ENCODE measurements at regions not wholly inside any gene's neighbourhood (a gene's known extent, or its start where the extent isn't known, plus 50 kb on each side); places are given as distances from the start of the nearest gene placed in this dataset.

- no peak for DNase-seq (ENCODE audit: low spot score)
Observed at GRCh38 chr14:36028665-36029064, 147.9 kb downstream of the PTCSC3 start.

GRCh38 chr14:36028218-36028617 lies 148.3 kb downstream of the PTCSC3 start:
- DNase-seq (ENCODE audit: low spot score) = no peak

DNA sequence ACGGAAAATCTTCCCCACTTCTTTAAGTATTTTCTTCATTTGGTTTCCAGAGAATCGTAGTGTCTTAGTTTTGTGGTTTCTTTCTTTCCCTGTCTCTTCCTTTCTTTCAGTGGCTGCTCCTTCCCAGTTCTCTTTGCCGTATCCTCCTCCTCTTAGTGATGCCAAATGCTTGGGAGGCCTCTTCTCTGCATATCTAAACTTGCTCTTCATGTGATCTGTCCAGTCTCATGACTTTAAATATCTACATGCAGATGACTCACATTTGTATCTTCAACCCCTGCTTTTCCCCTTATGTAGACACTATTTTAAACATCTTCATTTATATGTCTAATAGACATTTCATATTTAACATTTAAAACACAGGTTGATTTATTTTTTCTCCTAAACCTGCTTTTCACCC lies 149.2 kb downstream of the PTCSC3 start:
- no peak for DNase-seq (ENCODE audit: low spot score)

GRCh38 chr14:36022765-36023410 lies 153.6 kb downstream of the PTCSC3 start:
- DNase-seq (ENCODE audit: low spot score) = no peak

- DNase-seq (ENCODE audit: low spot score) = no peak
Observed at GRCh38 chr14:36021591-36022320, 154.8 kb downstream of the PTCSC3 start.

GRCh38 chr14:36021030-36021422 lies 155.5 kb downstream of the PTCSC3 start:
- no peak for DNase-seq (ENCODE audit: low spot score)

- no peak for DNase-seq (ENCODE audit: low spot score)
Observed at GRCh38 chr14:36020120-36021029, 156.1 kb downstream of the PTCSC3 start.

DNA sequence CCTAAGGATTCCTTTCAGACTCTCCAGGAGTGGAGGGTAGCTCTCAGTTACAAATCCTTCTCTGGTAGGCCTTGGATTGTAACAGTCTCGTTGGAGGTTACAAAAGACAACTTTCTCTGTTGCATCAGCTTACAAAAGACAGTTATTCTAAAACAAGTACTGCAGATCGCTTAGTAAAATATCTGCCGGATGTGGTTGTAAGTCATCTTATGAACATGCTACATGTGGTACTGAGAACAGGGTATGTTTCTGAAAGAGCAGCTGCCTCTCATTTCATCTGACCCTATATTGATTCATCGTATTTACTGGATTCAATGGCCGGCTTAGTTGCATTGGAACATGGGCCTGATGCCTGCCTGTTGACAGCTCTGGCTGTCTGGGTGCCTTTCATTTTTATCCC lies 157.4 kb downstream of the PTCSC3 start:
- no peak for DNase-seq (ENCODE audit: low spot score)

DNA sequence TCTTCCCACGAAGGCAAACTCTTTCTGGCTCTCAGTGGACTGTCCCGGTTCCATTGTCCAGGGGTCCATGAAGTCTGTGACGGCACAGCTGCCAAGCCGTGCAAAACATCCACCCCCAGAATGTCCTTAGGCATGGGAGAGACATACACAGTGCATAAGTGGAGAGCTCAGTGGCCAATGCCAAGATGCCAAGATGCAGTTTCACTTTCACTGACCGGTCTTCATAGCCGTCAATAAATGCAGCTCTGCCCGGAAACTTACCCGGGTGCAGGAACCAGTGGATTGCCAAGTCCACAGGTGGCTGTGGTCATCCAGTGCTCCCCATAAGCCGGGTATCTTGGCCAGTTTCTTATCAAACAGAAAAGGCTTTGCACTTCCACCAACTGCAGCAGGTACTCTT lies 162.3 kb downstream of the PTCSC3 start:
- no peak for DNase-seq (ENCODE audit: low spot score)

- DNase-seq (ENCODE audit: low spot score) = no peak
Observed at GRCh38 chr14:36013483-36013882, 163.0 kb downstream of the PTCSC3 start.

- no peak for DNase-seq (ENCODE audit: low spot score)
Observed at GRCh38 chr14:36012621-36013020, 163.9 kb downstream of the PTCSC3 start.

- no peak for DNase-seq (ENCODE audit: low spot score)
Observed at GRCh38 chr14:36009643-36010042, 166.9 kb downstream of the PTCSC3 start.

DNA sequence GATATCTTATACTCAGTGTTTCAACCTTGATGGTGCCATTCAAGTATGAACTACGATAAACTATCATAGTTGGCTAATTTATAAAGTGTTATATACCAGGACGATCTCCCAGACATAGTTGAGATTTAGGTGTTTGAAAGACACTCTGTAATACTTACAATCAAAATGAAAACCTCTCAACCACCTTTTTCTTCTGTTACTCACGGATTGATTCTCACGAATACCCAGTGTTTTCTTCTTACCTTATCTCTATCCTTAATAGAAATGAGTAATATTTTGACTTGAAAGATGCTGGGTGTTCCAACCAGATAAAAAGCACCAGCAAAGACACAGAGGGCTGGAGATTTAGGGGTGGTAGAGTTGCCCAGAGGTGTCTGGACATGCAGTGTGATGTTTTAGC lies 169.9 kb downstream of the PTCSC3 start:
- DNase-seq (ENCODE audit: low spot score) = no peak

DNA sequence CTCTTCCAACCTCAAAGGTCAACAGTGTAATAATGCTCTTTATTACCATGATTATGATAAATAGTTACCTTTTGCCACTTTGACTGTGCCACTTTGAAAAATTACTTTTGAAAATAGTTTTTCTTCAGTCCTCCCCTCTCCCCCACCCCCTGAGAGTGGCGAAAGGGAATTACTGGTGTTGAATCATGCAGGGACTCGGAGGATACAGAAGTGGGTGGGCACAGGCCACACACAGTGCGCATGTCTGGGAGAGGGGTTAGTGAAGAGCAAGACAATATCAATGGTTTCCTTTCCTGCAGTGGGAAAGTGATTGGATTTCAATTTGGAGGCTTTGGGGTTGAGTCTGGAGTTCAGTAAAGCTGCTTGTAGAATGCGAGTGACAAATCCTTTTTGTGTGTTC lies 170.9 kb downstream of the PTCSC3 start:
- DNase-seq (ENCODE audit: low spot score) = no peak

GRCh38 chr14:36001936-36002335 lies 174.6 kb downstream of the PTCSC3 start:
- no peak for DNase-seq (ENCODE audit: low spot score)

DNA sequence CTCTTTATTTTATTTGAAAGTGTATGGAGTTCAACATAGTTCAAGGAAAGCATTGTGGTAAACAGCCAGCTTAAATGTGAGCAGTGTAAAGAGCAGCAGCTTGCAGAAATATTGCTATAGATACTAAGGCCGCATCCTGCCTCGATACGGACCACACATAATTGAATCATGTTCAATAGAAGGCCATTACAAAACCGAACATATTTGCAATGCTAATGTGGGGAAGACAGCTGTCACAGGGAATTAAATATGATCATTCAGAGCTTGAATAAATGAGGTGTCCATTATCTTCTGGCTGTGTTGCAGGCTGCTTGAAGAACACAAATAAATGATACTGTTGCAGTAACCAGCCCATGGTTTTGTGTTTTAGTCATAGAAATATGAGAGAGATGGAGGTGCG lies 173.2 kb downstream of the BRMS1L start:
- DNase-seq (ENCODE audit: low spot score) = no peak

DNA sequence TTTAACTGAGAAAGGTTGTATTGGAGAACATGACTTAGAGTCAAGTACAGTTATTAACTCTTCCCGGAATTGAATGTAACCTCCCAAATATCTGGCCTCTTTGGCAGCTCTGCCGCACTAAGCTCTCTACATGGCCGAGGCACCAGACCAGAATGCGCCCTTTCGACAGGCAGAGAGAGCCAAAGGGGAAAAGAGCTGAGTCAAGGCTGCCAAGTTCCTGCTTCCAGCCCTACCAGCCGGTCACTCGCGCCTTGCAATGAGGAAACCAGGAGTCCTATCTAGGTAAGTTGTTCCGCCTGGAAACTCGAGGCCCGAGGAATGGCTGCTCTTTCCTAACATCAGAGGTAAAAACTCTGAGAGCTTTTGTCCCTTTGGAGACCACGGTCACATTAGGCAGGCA lies 172.2 kb downstream of the BRMS1L start:
- DNase-seq (ENCODE audit: low spot score) = no peak

- no peak for DNase-seq (ENCODE audit: low spot score)
Observed at GRCh38 chr14:35993684-35993960, 167.5 kb downstream of the BRMS1L start.

DNA sequence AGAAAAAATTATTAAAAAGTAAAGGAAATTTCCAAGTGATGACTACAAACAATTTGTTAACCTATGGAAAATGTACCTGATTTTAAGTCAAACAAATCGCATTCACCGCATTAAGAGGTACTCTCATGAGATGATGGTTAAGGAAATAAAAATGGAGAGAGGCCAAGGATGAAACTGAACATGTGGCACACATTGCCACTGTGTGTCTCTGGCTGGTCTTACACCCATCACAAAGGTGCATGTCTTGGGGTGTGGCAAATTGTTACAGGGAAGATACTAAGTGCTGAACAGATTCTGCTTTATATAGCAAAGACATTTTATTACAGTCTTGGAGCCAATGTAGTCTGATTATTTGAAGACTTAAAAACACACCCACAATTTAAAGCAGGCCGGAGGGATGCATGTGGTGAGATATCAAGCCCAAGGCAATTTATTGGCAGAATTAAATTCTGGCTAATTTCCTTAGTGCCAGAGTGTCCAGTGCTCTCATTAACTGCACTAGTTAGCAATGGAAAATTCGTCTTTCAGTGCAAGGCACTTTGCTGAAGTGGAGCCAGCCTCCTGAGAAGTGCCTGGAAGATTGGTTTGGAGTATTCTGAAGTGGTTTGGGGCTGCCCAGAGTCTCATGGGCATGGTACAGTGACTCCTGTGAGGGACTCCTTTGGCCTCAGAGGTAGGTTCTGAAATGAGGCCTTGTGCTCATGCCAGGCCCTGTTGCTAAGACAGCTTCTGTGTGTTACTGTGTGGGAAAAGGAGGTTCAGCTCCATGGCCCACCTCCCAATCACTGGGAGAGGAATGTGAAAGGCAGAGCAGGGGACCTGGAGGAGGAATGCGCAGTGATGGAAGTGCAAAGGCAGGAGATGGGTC lies 166.9 kb downstream of the BRMS1L start:
- DNase-seq (ENCODE audit: low spot score) = no peak

- no peak for DNase-seq (ENCODE audit: low spot score)
Observed at GRCh38 chr14:35991356-35991755, 165.2 kb downstream of the BRMS1L start.

DNA sequence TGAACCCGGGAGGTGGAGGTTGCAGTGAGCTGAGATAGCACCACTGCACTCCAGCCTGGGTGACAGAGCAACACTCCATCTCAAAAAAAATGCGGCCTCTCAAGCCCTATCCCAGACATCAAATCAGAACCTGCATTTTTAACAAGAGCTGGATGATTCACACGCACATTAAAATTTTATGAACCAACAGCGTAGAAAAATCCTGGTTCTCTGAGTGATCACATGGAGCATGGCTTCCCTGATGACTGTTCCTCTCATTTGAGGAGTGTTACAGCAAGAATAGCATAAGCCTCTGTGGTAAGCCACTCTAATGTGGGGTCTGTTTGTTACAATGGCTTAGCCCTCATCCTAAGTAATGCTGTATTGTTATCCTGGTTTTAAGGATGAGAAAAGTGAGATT lies 163.6 kb downstream of the BRMS1L start:
- DNase-seq (ENCODE audit: low spot score) = no peak

Data from HuH-7.5 (cell line).